Skeletal muscle tissue (tissue), 3 donors: ENCODE measurements at regions not wholly inside any gene's neighbourhood (a gene's known extent, or its start where the extent isn't known, plus 50 kb on each side); places are given as distances from the start of the nearest gene placed in this dataset.
"Not testable (repeated sequence)": the region's sequence is repeated elsewhere in the genome, so short reads cannot be mapped to it uniquely, and the experiment has no call there.

ENCODE experiments used
- H3K27ac ChIP-seq: one replicate; pipeline ENCODE4 v1.7.0; 2013; ENCODE audit warnings: mild to moderate bottlenecking, low read depth, low read length, inconsistent platforms
- H3K27me3 ChIP-seq, 3 donors: one replicate each; pipeline ENCODE4 v1.7.0; 2013; ENCODE audit warnings: low read length in 3 of 3; ENCODE audit not compliant: control insufficient read depth in 3 of 3, insufficient read depth in 3 of 3
- H3K36me3 ChIP-seq, 3 donors: one replicate each; pipeline ENCODE4 v1.7.0; 2013; ENCODE audit warnings: low read length in 3 of 3; ENCODE audit not compliant: control insufficient read depth in 3 of 3, insufficient read depth in 3 of 3
- H3K4me1 ChIP-seq, 3 donors: one replicate each; pipeline ENCODE4 v1.7.0; 2013; ENCODE audit warnings: low read length in 3 of 3, mild to moderate bottlenecking in 3 of 3; ENCODE audit not compliant: control insufficient read depth in 3 of 3, insufficient read depth in 3 of 3
- H3K4me3 ChIP-seq, 3 donors: one replicate each; pipeline ENCODE4 v1.7.0; 2013; ENCODE audit warnings: low read length in 3 of 3
- H3K9ac ChIP-seq, 3 donors: one replicate each; pipeline ENCODE4 v1.7.0; 2013; ENCODE audit warnings: low read length in 3 of 3, mild to moderate bottlenecking in 3 of 3, moderate library complexity in 2 of 3, low read depth in 1 of 3
- H3K9me3 ChIP-seq, 3 donors: one replicate each; pipeline ENCODE4 v1.7.0; 2013; ENCODE audit warnings: low read length in 3 of 3; ENCODE audit not compliant: control insufficient read depth in 3 of 3
- donor health status: Osteomylitis.

DNA sequence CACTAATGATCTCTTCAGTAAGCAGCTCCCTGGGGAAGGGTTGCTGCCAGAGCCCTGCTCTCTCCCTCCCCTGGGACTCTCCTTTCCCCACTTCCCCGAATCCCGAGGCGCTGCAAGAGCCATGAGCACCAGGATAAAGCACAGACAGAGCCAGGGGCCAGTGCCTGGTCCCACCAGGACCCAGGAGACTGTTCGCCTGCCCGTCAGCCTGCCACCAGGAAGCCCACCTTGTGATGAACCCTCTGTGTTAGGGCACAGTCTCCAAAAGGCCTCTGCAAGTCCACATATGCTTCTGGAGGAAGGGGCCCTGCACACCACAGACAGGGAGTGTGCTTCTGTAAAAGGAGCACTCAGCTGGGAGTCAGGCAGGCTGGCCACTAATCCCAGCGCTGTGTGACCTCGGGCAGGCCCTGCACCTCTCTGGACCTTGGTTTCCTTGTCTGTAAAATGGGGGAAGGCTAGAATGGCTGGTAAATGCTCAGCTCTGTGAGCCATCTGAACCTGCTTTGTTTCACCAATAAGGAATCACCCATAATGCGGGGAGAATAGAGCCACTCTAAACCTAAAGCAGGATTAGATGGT, 209.4 kb downstream of the TBC1D2B start:
- not testable (repeated sequence) for H3K27me3 ChIP-seq, H3K9me3 ChIP-seq, H3K4me3 ChIP-seq, H3K4me1 ChIP-seq, H3K27ac ChIP-seq, H3K9ac ChIP-seq, H3K36me3 ChIP-seq

DNA sequence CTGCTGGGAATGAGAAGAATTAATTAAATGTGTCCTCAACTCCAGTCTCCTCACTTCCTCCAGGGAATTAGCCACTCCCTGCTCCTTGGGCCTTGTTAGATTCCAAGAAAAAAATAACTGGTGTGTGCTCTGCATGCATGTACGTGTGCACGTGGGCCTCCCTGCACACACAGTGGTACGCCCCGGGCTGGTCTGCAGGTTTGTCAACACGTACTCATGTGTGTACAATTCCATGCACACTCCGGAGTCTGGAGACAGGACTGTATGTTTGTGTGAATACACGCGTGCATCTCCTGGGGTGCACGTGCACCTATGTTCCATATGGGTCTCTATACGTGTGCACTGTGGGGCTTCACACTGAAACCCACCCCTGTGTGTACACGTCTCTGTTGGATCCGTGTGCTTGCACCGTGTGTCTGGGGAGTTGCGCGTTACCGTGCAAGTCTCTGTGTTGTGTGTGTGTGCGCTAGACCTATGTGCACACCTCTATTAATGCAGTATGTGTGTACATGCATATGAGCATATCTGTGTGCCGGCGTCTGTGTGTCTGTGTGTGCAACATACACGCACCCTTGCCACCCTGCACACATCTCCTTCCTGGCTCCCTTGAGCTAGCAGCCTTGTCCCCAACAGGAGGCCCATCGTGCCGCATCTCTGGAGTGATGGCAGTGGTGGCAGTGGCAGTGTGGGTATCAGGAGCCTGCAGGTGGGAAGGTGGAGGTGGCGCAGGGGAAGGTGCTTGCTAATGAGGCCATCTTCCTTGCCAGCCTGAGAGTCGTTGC, 210.1 kb downstream of the TBC1D2B start:
- peaks cover 0 to 5% (median 0%) of the 10 kb centered on the region in 3 donors for H3K27me3 ChIP-seq
- H3K9ac ChIP-seq, result no peak overlapping the region
- H3K4me1 ChIP-seq, result peaks cover 0 to 4% (median 2%) of the 10 kb centered on the region in 3 donors
- no peaks in the 10 kb centered on the region for H3K36me3 ChIP-seq
- no peak overlapping the region for H3K27ac ChIP-seq
- H3K9me3 ChIP-seq, result no peaks in the 10 kb centered on the region
- no peak overlapping the region for H3K4me3 ChIP-seq

DNA sequence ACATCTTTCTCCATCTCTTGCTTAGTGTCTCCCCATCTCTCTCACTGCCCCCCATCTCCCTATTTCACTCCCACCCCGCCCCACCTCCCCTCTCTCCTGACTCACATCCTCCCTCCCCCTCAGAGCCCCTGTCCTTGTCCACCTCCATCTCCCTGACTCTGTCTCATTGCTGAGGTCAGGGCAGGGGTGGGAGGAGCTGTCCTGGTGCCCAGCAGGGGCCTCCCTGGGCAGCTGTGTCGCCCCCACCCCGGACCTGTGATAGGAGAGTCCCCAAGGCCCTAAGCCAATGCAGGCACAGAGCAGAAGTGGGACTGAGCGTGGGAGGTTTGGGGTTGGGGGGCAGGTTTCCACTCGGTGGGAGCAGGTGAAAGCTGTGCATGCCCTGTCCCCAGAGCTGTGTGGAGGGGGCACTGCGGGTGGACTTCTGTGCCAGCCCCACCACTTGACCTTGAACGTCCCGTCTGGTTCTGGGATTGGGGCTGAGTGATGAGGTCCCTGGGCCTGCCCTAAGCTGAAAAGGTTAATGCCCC, 210.8 kb downstream of the TBC1D2B start:
- H3K4me1 ChIP-seq, result peaks cover 0 to 4% (median 2%) of the 10 kb centered on the region in 3 donors
- H3K27me3 ChIP-seq, result peaks cover 0 to 11% (median 0%) of the 10 kb centered on the region in 3 donors
- no peaks in the 10 kb centered on the region for H3K9me3 ChIP-seq
- H3K9ac ChIP-seq, result no peak overlapping the region
- H3K27ac ChIP-seq, result no peak overlapping the region
- H3K36me3 ChIP-seq, result no peaks in the 10 kb centered on the region
- H3K4me3 ChIP-seq, result no peak overlapping the region

DNA sequence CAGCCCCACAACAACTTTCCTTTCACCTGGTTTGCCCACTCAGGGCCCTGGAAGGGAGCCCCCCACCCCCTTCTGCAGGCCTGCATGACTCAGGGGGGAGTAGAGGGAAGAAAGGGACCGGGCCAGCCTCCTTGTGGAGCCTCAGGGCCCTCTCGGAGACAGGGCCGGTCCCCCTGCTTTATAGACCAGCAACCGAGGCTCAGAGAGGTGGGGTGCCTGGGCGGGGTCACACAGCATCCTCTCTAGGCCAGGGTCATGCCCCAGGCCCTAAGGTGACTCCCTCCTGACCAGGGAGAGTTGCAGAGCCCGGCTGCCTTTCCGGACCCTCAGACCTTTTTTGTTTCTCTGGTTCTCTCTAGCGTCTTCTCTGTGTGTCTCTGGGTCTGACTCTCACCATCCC, 211.3 kb downstream of the TBC1D2B start:
- Histone ChIP-seq H3K9ac (no peak overlapping the region), H3K27me3 (peaks cover 0 to 11% (median 0%) of the 10 kb centered on the region in 3 donors), H3K27ac (no peak overlapping the region), H3K36me3 (no peaks in the 10 kb centered on the region), H3K4me1 (peaks cover 0 to 4% (median 2%) of the 10 kb centered on the region in 3 donors), H3K9me3 (no peaks in the 10 kb centered on the region), H3K4me3 (no peak overlapping the region)

DNA sequence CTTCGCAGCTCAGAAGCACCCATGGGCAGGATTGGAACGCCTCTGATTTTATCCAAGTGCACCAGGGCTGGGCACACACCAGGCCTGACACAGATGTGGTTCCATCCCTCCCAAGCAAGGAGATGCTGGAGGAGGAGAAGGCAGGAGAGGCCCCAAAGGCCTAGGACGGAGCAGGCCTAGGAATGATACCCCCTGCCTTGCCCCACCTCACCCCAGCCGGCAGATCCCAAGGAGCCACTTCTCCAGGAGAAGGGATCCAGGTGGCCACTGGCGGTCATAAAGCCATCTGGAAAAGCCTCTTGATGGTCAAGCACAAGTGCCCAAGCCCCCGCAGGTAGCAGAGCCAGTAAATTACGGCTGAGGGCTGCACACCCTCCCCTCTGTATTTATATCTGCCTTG, 211.8 kb downstream of the TBC1D2B start:
- Histone ChIP-seq H3K27me3 (peaks cover 0 to 11% (median 0%) of the 10 kb centered on the region in 3 donors), H3K36me3 (no peaks in the 10 kb centered on the region), H3K4me3 (no peak overlapping the region), H3K9ac (no peak overlapping the region), H3K9me3 (no peaks in the 10 kb centered on the region), H3K27ac (no peak overlapping the region), H3K4me1 (peaks cover 0 to 4% (median 2%) of the 10 kb centered on the region in 3 donors)

DNA sequence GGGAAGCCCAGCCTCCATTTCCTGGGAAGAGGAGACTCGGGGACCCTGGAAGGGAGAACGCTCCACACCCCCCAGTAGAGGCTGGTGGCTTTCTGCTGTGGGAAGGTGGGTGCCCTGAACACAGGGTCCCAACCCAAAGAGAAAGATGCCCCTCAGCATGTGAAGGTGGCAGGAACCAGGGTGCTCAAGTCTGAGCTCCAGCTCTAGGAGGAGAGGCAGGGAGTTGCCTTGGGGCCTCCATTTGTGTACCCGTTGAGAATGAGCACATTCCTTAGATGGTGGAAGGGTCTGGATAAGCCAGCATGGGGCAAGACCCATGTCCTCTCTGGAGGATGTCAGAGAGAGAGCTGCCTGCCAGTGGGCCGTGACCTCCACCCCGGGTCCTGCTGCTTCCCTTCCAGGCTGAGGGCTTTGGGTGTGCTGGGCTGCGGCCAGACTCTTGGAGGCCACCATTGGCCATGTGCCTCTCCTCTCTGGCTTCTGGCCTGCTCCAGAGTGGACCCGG, 212.4 kb downstream of the TBC1D2B start:
- no peak overlapping the region for H3K27ac ChIP-seq
- H3K9me3 ChIP-seq, result no peaks in the 10 kb centered on the region
- H3K4me1 ChIP-seq, result no peaks in the 10 kb centered on the region
- no peak overlapping the region for H3K9ac ChIP-seq
- H3K4me3 ChIP-seq, result no peak overlapping the region
- no peaks in the 10 kb centered on the region for H3K36me3 ChIP-seq
- H3K27me3 ChIP-seq, result peaks cover 0 to 11% (median 5%) of the 10 kb centered on the region in 3 donors

DNA sequence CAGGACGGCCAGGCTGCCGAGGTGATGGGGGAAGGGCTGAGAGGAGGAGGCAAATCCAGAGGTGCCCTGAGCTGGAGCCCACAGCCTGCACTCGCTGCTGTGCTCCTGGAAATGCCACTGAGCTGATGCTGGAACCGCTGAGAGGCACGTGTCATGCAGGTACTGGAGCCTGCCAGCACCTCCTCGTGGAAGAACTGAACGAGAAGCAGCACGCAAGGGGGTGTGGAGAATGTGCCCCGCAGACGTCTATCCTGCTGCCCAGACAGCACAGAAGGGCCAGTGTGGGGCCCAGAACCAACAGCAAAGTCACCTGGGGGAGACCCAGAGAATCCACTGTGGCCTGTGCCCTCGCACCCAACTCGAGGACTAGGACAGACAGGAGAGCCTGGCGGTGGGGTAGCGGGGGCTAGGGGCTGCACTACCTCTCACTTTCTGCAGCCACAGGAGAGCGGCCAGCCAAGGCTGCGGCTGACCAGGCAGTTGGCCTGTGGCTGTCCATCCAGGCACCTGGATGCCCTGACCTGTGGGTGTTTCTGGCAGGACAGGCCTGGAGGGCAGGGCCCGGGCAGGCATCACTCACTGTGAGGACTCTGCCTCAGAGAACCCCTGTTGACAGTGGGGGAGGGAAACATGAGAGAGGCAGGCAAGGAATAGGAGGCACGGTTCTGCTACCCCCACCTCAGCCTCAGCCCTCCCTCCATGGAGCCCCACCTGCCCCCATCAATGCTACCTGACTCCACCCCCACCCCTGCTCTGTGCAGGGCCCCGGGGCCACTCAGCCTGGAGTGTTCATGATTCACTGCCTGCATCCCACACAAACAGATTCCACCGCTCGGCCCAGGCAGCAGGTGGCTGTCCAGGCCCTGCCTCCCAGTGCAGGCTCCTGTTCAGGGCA, 213.1 kb downstream of the TBC1D2B start:
- Histone ChIP-seq H3K27ac (no peak overlapping the region), H3K36me3 (no peaks in the 10 kb centered on the region), H3K27me3 (peaks cover 0 to 11% (median 5%) of the 10 kb centered on the region in 3 donors), H3K9me3 (no peaks in the 10 kb centered on the region), H3K4me3 (no peak overlapping the region), H3K4me1 (no peaks in the 10 kb centered on the region), H3K9ac (no peak overlapping the region)

DNA sequence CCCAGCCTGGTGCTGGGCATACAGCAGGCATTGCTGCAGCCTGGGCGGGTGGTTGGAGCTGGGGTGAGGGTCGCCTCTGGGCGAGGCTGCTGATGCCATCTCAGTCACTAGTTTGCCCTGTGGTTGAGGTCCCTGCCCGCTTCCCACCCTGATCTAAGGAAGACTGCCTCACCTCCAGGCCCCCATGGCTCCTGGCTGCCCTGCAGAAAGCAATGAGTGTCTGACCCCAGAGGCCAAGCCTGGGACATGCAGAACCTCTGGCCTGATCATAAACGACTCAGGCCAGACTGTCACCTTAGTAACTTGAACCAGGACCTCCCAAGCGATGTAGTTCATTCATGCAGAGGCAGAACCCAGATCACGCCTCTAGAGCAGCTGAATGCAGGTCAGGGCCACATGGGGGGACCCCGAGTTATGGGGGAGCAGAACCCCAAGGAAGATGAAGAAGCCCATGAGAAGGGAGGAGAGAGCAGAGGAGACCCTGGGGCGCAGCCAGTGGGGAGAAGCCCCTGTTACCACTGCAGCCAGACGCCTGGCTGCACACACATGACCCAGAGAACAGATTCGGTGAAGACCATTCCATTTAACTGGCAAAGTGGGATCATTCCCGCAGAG, 213.9 kb downstream of the TBC1D2B start:
- H3K9ac ChIP-seq, result no peak overlapping the region
- H3K36me3 ChIP-seq, result no peaks in the 10 kb centered on the region
- peaks cover 0 to 11% (median 5%) of the 10 kb centered on the region in 3 donors for H3K27me3 ChIP-seq
- H3K27ac ChIP-seq, result no peak overlapping the region
- H3K9me3 ChIP-seq, result no peaks in the 10 kb centered on the region
- H3K4me3 ChIP-seq, result no peak overlapping the region
- no peaks in the 10 kb centered on the region for H3K4me1 ChIP-seq

DNA sequence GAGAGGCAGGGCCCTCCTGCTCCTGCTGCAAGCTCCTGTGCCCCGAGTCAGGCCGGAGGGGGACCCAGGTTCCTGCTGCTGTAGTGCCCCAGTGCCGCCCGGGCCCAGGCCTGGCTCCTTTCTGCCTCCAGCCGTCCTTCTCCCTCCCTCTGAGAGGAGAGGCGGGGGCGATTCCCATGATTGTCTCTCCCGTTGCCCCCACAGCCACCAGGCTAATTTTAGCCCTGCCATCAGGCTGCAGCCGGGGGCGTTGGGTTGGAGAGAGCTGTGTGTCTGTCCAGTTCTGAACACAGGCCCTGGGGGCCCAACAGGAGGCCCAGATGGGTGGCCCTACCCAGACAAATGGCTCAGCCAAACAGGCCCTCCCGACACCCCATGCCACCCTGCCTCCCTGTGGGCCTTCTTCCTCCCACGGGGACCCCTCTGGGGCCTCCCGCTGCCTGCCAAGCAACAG, 214.8 kb downstream of the TBC1D2B start:
- H3K9ac ChIP-seq, result no peak overlapping the region
- H3K4me3 ChIP-seq, result no peak overlapping the region
- no peaks in the 10 kb centered on the region for H3K4me1 ChIP-seq
- H3K27me3 ChIP-seq, result peaks cover 0 to 12% (median 5%) of the 10 kb centered on the region in 3 donors
- H3K9me3 ChIP-seq, result no peaks in the 10 kb centered on the region
- H3K27ac ChIP-seq, result no peak overlapping the region
- no peaks in the 10 kb centered on the region for H3K36me3 ChIP-seq
